ENCODE measurements at regions not wholly inside any gene's neighbourhood (a gene's known extent, or its start where the extent isn't known, plus 50 kb on each side); places are given as distances from the start of the nearest gene placed in this dataset.
"Not testable (repeated sequence)": the region's sequence is repeated elsewhere in the genome, so short reads cannot be mapped to it uniquely, and the experiment has no call there.

DNA sequence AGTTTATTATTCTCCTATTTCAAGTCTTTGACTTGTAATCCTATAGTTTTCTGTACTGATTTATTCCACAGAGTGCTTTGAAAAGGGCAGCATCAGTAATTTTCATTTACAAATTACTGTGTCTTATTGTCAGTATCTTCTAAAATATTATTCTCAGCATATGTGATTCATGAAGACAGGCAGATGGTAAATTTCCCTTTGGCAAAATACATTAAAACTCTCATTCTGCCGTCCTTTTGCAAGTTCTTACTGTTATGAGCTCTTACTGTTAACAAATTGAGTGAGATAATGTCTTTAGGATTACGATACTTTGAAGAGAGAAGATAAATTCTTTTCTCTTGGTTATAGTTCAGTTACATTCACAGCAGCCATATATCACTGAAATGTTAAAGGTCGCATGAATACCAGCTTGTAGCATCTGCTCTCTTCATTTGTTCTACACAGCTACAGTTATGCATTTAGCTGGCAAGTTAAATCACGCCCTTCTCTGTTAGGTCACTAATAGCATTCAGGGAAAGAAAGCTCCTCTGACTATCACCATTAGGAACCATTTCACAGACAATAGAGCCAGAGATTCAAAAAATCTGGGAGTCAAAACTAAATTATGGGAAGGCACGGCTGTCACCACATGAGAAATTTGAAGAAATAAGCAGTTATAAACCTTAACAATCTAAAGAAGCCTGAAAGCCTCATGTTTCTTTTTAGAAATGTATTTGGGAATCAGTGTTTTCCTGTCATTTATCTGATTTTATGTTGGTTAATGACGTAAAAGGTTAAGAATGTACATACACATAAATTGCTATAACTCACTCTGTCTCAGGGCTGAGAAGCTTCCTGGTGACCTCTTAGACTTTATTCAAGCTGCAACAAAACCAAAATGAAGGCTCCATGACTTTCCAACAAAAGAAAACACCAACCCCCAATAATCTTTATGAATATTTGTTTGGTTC is 109.6 kb upstream of the SP4 start:
- no peak for DNase-seq (ENCODE audit: low read depth)

DNA sequence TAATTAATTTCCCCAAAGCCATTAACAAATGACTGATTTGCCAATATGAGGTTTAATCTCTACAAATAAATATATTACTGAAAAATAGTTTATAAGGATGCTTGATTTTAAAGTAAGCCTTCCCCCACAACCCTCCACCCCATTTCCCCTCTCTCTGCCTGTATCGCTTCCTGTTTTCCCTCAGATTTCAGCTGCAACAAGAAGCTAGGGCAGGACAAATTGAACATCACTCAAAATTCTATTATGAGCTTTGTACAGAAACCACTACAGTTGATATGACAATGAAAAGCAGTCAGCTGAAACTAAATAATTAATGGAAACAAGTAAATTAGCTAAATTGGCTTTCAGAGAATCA is 109.0 kb upstream of the SP4 start:
- no peak for DNase-seq (ENCODE audit: low read depth)

DNA sequence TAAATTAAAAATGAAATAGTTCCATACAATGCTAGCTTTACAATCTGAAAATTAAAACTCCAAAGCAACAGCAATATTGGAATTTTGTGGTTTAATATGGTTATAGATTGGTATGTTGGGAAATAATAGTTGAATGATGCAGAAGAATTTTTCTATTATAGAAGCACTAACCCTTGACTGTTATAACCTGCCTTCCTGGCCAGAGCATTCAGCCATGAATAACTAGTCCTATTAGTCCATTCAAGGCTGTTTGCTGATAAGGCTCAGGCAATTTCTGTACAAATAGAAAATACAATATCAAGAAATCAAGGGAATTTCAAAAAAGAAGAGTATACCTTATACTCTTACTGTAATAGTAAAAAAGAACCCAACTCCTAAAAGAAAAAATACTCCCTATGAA is 101.6 kb upstream of the SP4 start:
- DNase-seq (ENCODE audit: low read depth): no peak

- no peak for DNase-seq (ENCODE audit: low read depth)
Observed at GRCh38 chr7:21326921-21327320, 101.0 kb upstream of the SP4 start.

- DNase-seq (ENCODE audit: low read depth): no peak
Observed at GRCh38 chr7:21327422-21328409, 100.2 kb upstream of the SP4 start.

- DNase-seq (ENCODE audit: low read depth): no peak
Observed at GRCh38 chr7:21330462-21331178, 97.3 kb upstream of the SP4 start.

- DNase-seq (ENCODE audit: low read depth): no peak
Observed at GRCh38 chr7:21334906-21335305, 93.0 kb upstream of the SP4 start.

GRCh38 chr7:21336743-21337142 is 91.1 kb upstream of the SP4 start:
- DNase-seq (ENCODE audit: low read depth): no peak

DNA sequence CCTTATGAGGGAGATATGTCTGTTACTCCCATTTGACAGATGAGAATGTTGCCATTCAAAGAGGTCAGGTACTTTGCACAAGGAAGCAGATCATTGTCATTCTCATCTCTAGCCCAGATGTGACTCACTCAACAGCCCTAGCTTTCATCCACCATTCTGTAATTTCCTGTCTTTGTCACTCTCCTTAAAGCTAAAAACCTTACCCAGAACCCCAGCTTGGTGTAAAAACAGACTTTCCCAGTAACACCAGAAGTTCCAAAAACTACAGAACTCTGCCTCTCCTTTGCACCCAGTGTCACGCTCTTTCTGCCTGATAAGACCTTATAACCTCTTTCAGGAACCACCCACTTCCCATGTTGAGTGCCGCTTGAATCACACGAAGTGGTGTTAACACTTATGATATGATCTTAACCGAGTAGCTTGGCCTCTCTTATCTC is 89.1 kb upstream of the SP4 start:
- no peak for DNase-seq (ENCODE audit: low read depth)

GRCh38 chr7:21344900-21345299 is 83.0 kb upstream of the SP4 start:
- not testable (repeated sequence) for DNase-seq (ENCODE audit: low read depth)

GRCh38 chr7:21345361-21345760 is 82.5 kb upstream of the SP4 start:
- no peak for DNase-seq (ENCODE audit: low read depth)

DNA sequence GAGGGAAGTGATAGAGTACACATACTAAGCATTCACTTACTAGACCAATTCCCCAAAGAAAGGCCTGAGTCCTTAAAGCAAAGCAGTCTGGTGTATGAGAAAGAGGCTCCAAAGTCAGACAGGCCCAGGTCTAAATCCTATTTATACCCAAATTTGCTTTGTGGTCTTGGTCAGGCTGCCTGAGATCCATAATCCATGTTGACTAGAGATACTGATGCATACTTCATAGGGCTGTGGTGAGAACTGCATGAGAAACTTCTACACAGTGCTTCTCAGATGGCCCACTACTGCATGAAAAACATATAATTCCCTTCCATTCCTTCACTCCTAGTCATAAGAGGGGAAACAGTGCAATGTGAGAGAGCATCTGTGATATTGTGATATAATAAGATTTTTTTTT is 81.6 kb upstream of the SP4 start:
- no peak for DNase-seq (ENCODE audit: low read depth)

DNA sequence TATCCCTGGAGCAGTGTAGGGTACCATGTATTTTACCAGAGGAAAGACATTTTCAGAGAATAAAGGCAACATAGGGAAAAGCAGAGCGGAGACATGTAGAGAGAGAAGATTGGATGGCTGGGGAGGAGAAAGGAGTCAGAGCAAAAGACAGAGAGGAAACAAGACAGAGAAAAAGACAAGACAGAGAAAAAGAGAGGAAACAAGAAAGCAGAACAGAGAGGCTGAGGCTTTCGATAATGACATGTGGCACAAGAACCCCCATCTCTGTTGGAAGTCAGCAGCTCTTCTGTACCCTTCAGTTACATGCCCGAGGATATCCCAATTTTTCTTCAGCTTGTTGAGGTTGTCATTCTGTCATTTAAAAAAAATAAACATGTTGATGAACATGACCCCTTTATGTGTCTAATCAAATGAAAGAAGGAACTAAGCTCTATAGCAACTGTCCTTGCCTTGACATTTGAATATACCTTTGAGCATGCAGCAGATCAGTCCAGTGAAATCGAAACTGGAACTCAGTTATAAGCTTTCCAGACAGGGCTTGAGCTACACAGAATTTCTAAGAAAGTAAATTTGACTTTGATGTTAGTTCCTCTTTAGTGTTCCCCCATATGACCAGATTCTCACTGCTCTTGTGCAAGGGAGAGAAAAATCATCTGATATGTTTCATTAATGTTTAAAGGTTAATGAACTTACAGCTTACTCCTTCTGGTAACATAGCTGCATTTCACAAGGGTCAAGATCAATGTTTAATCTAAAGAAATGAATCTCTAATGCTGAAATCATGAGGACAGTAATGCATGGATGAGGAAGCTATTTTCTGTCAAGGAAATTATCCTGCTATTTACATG is 75.1 kb upstream of the SP4 start:
- no peak for DNase-seq (ENCODE audit: low read depth)

DNA sequence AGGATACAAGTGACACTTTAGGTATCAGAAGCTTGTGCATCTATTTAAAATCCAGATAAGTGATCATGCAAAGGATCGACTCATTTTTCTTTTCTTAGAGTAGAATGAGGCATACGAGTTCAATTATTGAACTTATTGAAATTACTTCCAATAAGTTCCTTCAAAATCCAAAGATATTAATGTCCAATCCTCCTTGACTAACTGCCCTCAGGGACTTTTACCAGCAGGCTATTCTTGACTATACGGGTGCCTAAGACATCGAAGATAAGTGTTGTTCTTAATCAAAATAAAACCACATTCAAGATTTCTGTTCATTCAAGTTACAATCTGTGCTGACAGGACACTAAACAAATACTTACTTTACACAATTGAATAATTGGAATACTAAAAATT is 74.5 kb upstream of the SP4 start:
- no peak for DNase-seq (ENCODE audit: low read depth)

DNA sequence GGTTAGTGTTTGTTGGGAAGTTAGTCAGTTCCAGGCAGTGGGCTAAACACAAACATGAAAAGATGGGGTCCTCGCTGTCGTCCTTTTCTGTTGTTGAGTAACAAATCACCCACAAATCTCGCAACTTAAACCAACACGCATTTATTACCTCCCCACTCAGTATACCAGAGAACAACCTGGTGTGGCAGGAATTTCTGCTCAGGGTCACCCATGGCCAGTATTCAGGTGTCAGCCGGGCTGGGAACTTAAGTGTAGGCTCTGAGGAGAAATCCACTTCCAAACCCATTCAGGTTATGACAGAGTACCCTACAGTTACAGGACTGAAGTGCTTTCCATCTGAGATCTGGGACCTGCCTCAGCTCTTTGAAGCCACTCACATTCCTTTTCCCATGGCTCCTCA is 73.6 kb upstream of the SP4 start:
- no peak for DNase-seq (ENCODE audit: low read depth)

- no peak for DNase-seq (ENCODE audit: low read depth)
Observed at GRCh38 chr7:21355406-21355874, 72.4 kb upstream of the SP4 start.

DNA sequence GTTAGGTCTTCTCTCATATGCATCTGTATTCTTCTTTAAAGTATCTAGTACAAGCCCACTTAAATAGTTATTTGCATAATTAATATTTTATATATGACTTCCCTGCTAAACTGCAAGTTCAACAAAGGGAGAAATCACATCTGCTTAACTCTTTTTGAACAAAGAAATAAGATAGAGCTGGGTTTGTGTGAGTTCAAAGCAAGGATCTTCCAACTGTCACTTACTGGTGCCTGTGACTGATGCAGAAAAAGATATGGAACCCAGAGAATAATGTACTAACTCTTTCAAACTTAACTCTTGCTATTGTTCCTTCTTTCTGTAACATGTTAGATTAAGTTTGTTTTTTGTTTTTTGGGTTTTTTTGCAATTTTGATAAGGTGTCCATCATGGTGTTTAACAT is 71.3 kb upstream of the SP4 start:
- DNase-seq (ENCODE audit: low read depth): no peak

GRCh38 chr7:21357151-21358097 is 70.5 kb upstream of the SP4 start:
- DNase-seq (ENCODE audit: low read depth): no peak

DNA sequence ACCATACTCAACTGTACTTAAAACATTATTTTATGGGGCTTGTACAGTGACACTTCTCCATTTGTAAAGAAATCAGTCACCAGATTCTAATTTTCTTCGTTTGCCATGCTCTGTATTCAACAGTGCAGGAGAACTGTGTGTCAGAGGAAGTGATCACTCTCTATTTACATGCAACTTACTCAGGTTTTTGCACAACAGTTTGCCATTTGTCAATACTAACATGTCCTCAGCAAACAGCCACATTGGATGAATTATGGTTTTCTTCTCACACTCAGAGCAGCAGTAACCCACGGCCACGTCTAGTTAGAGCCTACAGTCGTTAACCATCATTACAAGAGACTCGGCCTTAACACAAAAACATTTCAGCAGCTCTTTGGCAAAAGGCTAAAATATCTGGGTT is 69.2 kb upstream of the SP4 start:
- no peak for DNase-seq (ENCODE audit: low read depth)

DNA sequence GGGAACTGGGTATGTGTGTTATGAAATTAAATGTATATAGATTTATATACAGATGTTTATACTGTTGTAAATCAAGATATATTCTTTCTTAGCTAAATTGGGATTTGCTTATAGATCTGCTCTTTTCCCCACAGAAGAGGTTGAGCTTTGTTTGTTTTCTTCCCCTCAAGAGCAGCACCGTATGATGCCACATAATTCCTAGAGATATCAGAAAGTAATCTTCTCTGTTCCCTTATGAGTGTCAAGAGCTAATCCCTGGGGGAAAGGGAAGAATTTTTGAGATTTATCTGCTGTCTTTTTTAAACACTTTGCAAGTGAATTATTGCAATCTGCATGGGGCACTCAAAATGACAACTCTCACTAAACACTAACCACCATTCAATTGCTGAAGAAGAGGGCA is 68.7 kb upstream of the SP4 start:
- DNase-seq (ENCODE audit: low read depth): no peak

All from non-pigmented ciliary epithelial cell (primary cell).